GM18499 (cell line): ENCODE measurements at regions not wholly inside any gene's neighbourhood (a gene's known extent, or its start where the extent isn't known, plus 50 kb on each side); places are given as distances from the start of the nearest gene placed in this dataset.
"Not testable (repeated sequence)": the region's sequence is repeated elsewhere in the genome, so short reads cannot be mapped to it uniquely, and the experiment has no call there.

Experiments
- ATAC-seq: cut with Tn5 transposase; IDR thresholded peaks from one replicate; pipeline ENCODE4 v1.9.1; 2021; ENCODE audit warnings: moderate number of reproducible peaks; ENCODE audit not compliant: insufficient read depth, unreplicated experiment

GRCh38 chr7:84880326-84880997 is 306.4 kb downstream of the SEMA3D start:
- ATAC-seq: not testable (repeated sequence)

- no peak for ATAC-seq
Measured at GRCh38 chr7:84879570-84880325, 307.1 kb downstream of the SEMA3D start.

- ATAC-seq: no peak
Measured at GRCh38 chr7:84877943-84878570, 308.8 kb downstream of the SEMA3D start.

GRCh38 chr7:84876061-84876821 is 310.6 kb downstream of the SEMA3D start:
- no peak for ATAC-seq

- ATAC-seq: no peak
Measured at GRCh38 chr7:84865560-84865959, 321.3 kb downstream of the SEMA3D start.

GRCh38 chr7:84857336-84857735 is 329.5 kb downstream of the SEMA3D start:
- ATAC-seq: no peak

GRCh38 chr7:84855758-84856157 is 331.1 kb downstream of the SEMA3D start:
- ATAC-seq: no peak

GRCh38 chr7:84848974-84849372 is 337.9 kb downstream of the SEMA3D start:
- ATAC-seq: not testable (repeated sequence)

GRCh38 chr7:84848219-84848973 is 338.5 kb downstream of the SEMA3D start:
- no peak for ATAC-seq

GRCh38 chr7:84847790-84848189 is 339.1 kb downstream of the SEMA3D start:
- ATAC-seq: no peak

- ATAC-seq: no peak
Measured at GRCh38 chr7:84847038-84847437, 339.8 kb downstream of the SEMA3D start.

- no peak for ATAC-seq
Measured at GRCh38 chr7:84845971-84846370, 340.9 kb downstream of the SEMA3D start.

- ATAC-seq: no peak
Measured at GRCh38 chr7:84844771-84845170, 342.1 kb downstream of the SEMA3D start.

GRCh38 chr7:84841809-84842208 is 345.0 kb downstream of the SEMA3D start:
- no peak for ATAC-seq

- ATAC-seq: no peak
Measured at GRCh38 chr7:84838857-84839256, 348.0 kb downstream of the SEMA3D start.

GRCh38 chr7:84837405-84837804 is 349.5 kb downstream of the SEMA3D start:
- no peak for ATAC-seq

GRCh38 chr7:84829719-84830118 is 357.1 kb downstream of the SEMA3D start:
- no peak for ATAC-seq

- no peak for ATAC-seq
Measured at GRCh38 chr7:84824057-84824651, 362.7 kb downstream of the SEMA3D start.

GRCh38 chr7:84823530-84823929 is 363.3 kb downstream of the SEMA3D start:
- ATAC-seq: no peak
